Cardiac muscle cell (in vitro differentiated cells and primary cell): ENCODE measurements at regions not wholly inside any gene's neighbourhood (a gene's known extent, or its start where the extent isn't known, plus 50 kb on each side); places are given as distances from the start of the nearest gene placed in this dataset.

Experiments used
- DNase-seq, 2 donors: peaks; one replicate each; pipeline versions ENCODE4 v3.0.0 to v3.0.0-alpha.2; 2010 to 2017; ENCODE audit warnings: low read depth in 1 of 2, low spot score in 1 of 2
- H3K27ac ChIP-seq: fragments of 200-600 bp; sonication (generic); 2 replicates; pipeline ENCODE4 v1.5.1; 2016
- H3K27me3 ChIP-seq: fragments of 200-600 bp; sonication (generic); 2 replicates; pipeline ENCODE4 v1.6.0; 2016; ENCODE audit warnings: control low read depth
- H3K36me3 ChIP-seq: fragments of 200-600 bp; sonication (generic); 2 replicates; pipeline ENCODE4 v1.5.1; 2016; ENCODE audit warnings: control low read depth
- H3K4me1 ChIP-seq: fragments of 200-600 bp; sonication (generic); 2 replicates; pipeline ENCODE4 v1.8.1; 2017; ENCODE audit warnings: low read depth, mild to moderate bottlenecking, mixed run types
- H3K4me3 ChIP-seq: fragments of 200-600 bp; sonication (generic); 2 replicates; pipeline ENCODE4 v1.5.1; 2016; ENCODE audit warnings: mild to moderate bottlenecking
- H3K9me3 ChIP-seq: fragments of 200-600 bp; sonication (generic); 2 replicates; pipeline ENCODE4 v1.5.1; 2017; ENCODE audit warnings: low read depth, mild to moderate bottlenecking, control low read depth
- CTCF ChIP-seq: IDR thresholded peaks from 2 replicates; pipeline ENCODE4 v1.5.1; 2012; ENCODE audit warnings: low read depth, mild to moderate bottlenecking, low read length

DNA sequence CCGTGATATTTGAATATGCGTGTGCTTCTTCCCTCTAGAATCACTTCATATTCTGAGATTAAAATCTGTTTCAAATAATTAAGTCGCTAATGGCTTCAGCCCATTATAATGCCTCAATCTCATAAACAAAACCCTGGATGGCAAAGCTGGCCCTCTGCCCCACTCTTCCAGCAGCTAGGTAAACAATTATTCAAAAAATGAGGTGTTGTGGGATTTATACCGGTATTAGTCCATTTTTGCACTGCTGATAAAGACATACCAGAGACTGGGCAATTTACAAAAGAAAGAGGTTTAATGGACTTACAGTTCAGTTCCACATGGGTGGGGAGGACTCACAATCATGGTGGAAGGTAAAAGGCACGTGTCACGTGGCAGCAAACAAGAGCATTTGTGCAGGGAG, 510.4 kb upstream of the ADGRL2 start:
- H3K27me3 ChIP-seq: no peaks in the 10 kb centered on the region

GRCh38 chr1:81288689-81289088, 512.0 kb upstream of the ADGRL2 start:
- no peak for DNase-seq
- Histone ChIP-seq H3K9me3 (no peaks in the 10 kb centered on the region), H3K27me3 (no peaks in the 10 kb centered on the region), H3K27ac (no peak overlapping the region), H3K4me3 (no peak overlapping the region), H3K36me3 (no peaks in the 10 kb centered on the region), H3K4me1 (no peaks in the 10 kb centered on the region)
- no peak for TF ChIP-seq CTCF

More for the DNA sequence above, 510.4 kb upstream of the ADGRL2 start:
- H3K27ac ChIP-seq: no peak overlapping the region
- DNase-seq: no peak
- no peak for TF ChIP-seq CTCF
- H3K36me3 ChIP-seq: no peaks in the 10 kb centered on the region
- no peaks in the 10 kb centered on the region for H3K4me1 ChIP-seq
- no peaks in the 10 kb centered on the region for H3K9me3 ChIP-seq
- H3K4me3 ChIP-seq: no peak overlapping the region

DNA sequence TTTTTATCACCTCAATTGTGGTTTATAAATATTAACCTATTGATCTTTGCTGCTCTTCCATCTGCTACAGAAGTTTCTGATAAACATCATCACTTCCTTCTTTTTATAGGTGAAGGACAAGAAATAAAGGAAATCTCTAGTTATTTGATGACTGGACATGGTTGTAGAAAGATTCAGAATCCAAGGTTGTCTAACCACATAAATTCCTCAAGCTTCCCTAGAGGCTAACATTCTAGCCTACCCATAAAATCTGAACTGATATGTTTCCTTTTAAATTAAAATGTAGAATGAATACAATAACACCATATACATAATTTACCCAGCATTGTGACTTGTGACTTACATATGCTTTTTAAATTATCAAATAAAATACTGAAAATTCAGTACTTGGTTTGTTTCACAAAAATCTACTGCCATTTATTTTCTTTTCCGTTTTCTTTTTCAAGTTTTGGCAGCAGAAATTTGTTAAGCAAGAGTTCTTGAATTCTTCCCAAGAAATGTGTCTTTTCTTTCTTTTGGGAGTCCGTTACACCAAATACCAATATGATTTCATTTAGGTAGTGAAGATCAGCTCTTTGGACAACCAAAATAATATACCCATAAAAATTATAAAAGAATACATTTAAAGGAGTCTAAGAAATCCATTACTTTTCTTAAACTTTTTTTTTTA, 513.2 kb upstream of the ADGRL2 start:
- no peaks in the 10 kb centered on the region for H3K36me3 ChIP-seq
- no peak overlapping the region for H3K4me3 ChIP-seq
- TF ChIP-seq CTCF: no peak
- H3K9me3 ChIP-seq: no peaks in the 10 kb centered on the region
- H3K4me1 ChIP-seq: no peaks in the 10 kb centered on the region
- H3K27me3 ChIP-seq: no peaks in the 10 kb centered on the region
- peak in 1 of 2 donors; percentile 50 for DNase-seq
- no peak overlapping the region for H3K27ac ChIP-seq

DNA sequence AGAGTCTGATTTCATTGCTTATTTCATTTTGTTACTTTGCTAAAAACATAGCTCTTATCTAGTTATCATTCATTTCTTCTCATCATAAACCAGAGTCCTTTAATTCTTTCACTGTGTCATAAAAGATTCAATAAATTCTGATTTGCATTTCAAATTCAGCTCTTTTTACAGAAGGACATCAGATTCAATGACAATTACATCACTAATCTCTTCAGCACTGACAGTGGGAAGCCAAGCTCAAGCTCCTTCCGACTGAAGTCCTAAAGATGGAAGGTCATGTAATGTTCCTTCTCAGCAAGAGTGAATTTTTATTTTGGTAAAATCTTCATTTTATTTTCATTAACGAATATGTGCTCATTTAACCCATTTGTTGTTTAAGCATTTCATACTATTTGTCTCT, 530.7 kb upstream of the ADGRL2 start:
- no peaks in the 10 kb centered on the region for H3K4me1 ChIP-seq
- no peak overlapping the region for H3K4me3 ChIP-seq
- no peak for DNase-seq
- no peaks in the 10 kb centered on the region for H3K27me3 ChIP-seq
- H3K36me3 ChIP-seq: no peaks in the 10 kb centered on the region
- H3K9me3 ChIP-seq: no peaks in the 10 kb centered on the region
- no peak overlapping the region for H3K27ac ChIP-seq
- TF ChIP-seq CTCF: no peak

DNA sequence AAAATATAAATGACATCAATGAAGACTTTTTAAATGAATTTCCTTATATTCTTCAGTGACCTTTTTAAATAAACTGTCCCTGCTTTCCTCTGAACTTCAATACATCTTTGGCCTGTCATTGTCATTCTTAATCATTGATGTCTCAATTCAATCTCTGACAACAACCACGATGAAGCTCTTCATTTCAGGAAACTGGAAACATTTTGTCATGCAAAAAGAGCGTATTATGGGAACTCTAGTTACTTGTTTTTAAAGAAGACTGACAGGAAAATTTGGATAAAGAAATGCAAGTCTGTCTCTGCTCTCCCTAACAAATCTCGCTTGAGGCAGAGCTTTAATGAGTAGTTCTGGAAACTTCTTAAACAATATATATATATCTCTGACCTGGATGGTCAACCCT, 535.8 kb upstream of the ADGRL2 start:
- DNase-seq: no peak
- H3K4me3 ChIP-seq: no peak overlapping the region
- peaks cover 4% of the 10 kb centered on the region for H3K4me1 ChIP-seq
- H3K9me3 ChIP-seq: no peaks in the 10 kb centered on the region
- TF ChIP-seq CTCF: no peak
- H3K27me3 ChIP-seq: no peaks in the 10 kb centered on the region
- H3K36me3 ChIP-seq: no peaks in the 10 kb centered on the region
- H3K27ac ChIP-seq: no peak overlapping the region
